ENCODE measurements at regions not wholly inside any gene's neighbourhood (a gene's known extent, or its start where the extent isn't known, plus 50 kb on each side); places are given as distances from the start of the nearest gene placed in this dataset.

DNA sequence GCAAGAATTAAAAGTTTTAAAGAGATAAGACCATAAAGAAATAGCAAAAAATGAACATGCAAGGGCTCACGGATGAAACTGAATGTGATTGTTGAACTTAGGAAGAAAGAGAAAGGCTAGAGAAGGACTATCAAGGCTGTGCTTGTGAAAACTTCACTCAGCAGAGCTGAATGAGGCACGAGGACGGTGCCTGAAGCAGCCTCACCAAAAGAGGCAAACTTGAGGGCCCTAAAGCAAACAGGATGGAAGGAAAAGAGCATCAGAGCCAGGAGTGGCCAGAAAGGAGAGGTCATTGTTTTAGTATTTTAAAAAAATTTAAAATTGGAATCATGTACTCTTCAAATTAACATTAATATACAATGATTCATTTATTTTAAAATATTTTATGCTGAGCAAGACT is 191.2 kb upstream of the SOX14 start:
- no peaks in the 10 kb centered on the region for H3K79me2 ChIP-seq (ENCODE audit: control insufficient read depth, insufficient read depth, low read length)
- H3K9me1 ChIP-seq (ENCODE audit: control insufficient read depth, extremely low read depth, insufficient read depth, low read length), result no peaks in the 10 kb centered on the region
- H3K9me3 ChIP-seq (ENCODE audit: control insufficient read depth, low read depth, low read length), result no peaks in the 10 kb centered on the region
- TF ChIP-seq, protein P1, sequence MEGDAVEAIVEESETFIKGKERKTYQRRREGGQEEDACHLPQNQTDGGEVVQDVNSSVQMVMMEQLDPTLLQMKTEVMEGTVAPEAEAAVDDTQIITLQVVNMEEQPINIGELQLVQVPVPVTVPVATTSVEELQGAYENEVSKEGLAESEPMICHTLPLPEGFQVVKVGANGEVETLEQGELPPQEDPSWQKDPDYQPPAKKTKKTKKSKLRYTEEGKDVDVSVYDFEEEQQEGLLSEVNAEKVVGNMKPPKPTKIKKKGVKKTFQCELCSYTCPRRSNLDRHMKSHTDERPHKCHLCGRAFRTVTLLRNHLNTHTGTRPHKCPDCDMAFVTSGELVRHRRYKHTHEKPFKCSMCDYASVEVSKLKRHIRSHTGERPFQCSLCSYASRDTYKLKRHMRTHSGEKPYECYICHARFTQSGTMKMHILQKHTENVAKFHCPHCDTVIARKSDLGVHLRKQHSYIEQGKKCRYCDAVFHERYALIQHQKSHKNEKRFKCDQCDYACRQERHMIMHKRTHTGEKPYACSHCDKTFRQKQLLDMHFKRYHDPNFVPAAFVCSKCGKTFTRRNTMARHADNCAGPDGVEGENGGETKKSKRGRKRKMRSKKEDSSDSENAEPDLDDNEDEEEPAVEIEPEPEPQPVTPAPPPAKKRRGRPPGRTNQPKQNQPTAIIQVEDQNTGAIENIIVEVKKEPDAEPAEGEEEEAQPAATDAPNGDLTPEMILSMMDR (optimal IDR thresholded peaks at IDR 0.05 in 1 of 3, IDR thresholded peaks at IDR 0.05 in 1 of 3, conservative IDR thresholded peaks at IDR 0.05 in 1 of 3; ENCODE audit: extremely low read depth in 1 of 3, insufficient read depth in 2 of 3, low read length in 3 of 3), result no peak
- TF ChIP-seq EZH2 (IDR thresholded peaks at IDR 0.05; ENCODE audit: low read length), result no peak
- FAIRE-seq, result no peak
- no peak overlapping the region for H3K4me3 ChIP-seq (ENCODE audit: control insufficient read depth in 2 of 3, extremely low read depth in 1 of 3, insufficient read depth in 2 of 3, low read depth in 1 of 3, low read length in 3 of 3)
- no peaks in the 10 kb centered on the region for H3K27me3 ChIP-seq (ENCODE audit: control insufficient read depth, extremely low read depth, insufficient read depth, low read length)
- H3K4me1 ChIP-seq (ENCODE audit: control insufficient read depth, extremely low read depth, insufficient read depth, low read length), result no peaks in the 10 kb centered on the region
- dilution Hi-C loops (cut with MboI; ENCODE audit: extremely low pct_ligation_motif_present, low sequenced_read_pairs), result no loop called here
- H2AFZ ChIP-seq (ENCODE audit: control insufficient read depth, low read length), result no peak overlapping the region
- H3K36me3 ChIP-seq (ENCODE audit: control insufficient read depth in 2 of 2, extremely low read depth in 1 of 2, insufficient read depth in 2 of 2, low read length in 2 of 2), result no peaks in the 10 kb centered on the region
- DNase-seq (ENCODE audit: low read depth, low spot score), result no peak
- no peak overlapping the region for H3K4me2 ChIP-seq (ENCODE audit: control insufficient read depth, extremely low read depth, insufficient read depth, low read depth, low read length)
- no peaks in the 10 kb centered on the region for H4K20me1 ChIP-seq (ENCODE audit: control insufficient read depth, extremely low read depth, insufficient read depth, low read length)
- no peak overlapping the region for H3K27ac ChIP-seq (ENCODE audit: control insufficient read depth, insufficient read depth, low read length)
- H3K9ac ChIP-seq (ENCODE audit: control insufficient read depth, extremely low read depth, insufficient read depth, low read length), result no peak overlapping the region

DNA sequence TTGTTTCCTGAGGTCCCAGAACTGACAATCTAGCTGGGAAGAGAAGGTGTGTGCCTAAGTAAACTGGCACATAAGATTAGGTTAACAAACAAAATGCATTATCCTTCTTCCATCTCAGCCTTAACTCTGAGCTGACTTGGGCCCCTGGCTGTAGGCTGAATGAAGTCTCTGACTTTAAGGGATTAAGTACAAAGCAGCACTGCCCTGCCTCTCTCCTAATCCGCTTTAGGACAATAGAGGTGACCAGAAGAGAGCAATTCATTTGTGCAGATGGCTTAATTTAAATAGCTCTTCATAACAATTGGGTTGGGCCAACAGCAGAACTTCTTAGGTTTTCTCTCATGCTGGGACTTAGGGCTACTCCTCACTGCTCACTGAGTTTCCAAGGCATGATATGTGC is 181.6 kb upstream of the SOX14 start:
- Histone ChIP-seq H2AFZ (ENCODE audit: control insufficient read depth, low read length) (no peak overlapping the region), H4K20me1 (ENCODE audit: control insufficient read depth, extremely low read depth, insufficient read depth, low read length) (no peaks in the 10 kb centered on the region), H3K9me3 (ENCODE audit: control insufficient read depth, low read depth, low read length) (no peaks in the 10 kb centered on the region), H3K27ac (ENCODE audit: control insufficient read depth, insufficient read depth, low read length) (no peak overlapping the region), H3K27me3 (ENCODE audit: control insufficient read depth, extremely low read depth, insufficient read depth, low read length) (no peaks in the 10 kb centered on the region), H3K4me3 (ENCODE audit: control insufficient read depth in 2 of 3, extremely low read depth in 1 of 3, insufficient read depth in 2 of 3, low read depth in 1 of 3, low read length in 3 of 3) (no peak overlapping the region), H3K9ac (ENCODE audit: control insufficient read depth, extremely low read depth, insufficient read depth, low read length) (no peak overlapping the region), H3K9me1 (ENCODE audit: control insufficient read depth, extremely low read depth, insufficient read depth, low read length) (no peaks in the 10 kb centered on the region), H3K4me2 (ENCODE audit: control insufficient read depth, extremely low read depth, insufficient read depth, low read depth, low read length) (no peak overlapping the region), H3K4me1 (ENCODE audit: control insufficient read depth, extremely low read depth, insufficient read depth, low read length) (no peaks in the 10 kb centered on the region), H3K79me2 (ENCODE audit: control insufficient read depth, insufficient read depth, low read length) (no peaks in the 10 kb centered on the region), H3K36me3 (ENCODE audit: control insufficient read depth in 2 of 2, extremely low read depth in 1 of 2, insufficient read depth in 2 of 2, low read length in 2 of 2) (no peaks in the 10 kb centered on the region)
- FAIRE-seq (no peak), DNase-seq (ENCODE audit: low read depth, low spot score) (no peak)
- dilution Hi-C loops (cut with MboI; ENCODE audit: extremely low pct_ligation_motif_present, low sequenced_read_pairs), result no loop called here
- TF ChIP-seq EZH2 (IDR thresholded peaks at IDR 0.05; ENCODE audit: low read length), result no peak
- TF ChIP-seq, protein P1 (optimal IDR thresholded peaks at IDR 0.05 in 1 of 3, IDR thresholded peaks at IDR 0.05 in 1 of 3, conservative IDR thresholded peaks at IDR 0.05 in 1 of 3; ENCODE audit: extremely low read depth in 1 of 3, insufficient read depth in 2 of 3, low read length in 3 of 3), result no peak
